WERI-Rb-1 (cell line): ENCODE measurements at regions not wholly inside any gene's neighbourhood (a gene's known extent, or its start where the extent isn't known, plus 50 kb on each side); places are given as distances from the start of the nearest gene placed in this dataset.

Experiments used
- DNase-seq: peaks from one replicate; pipeline ENCODE4 v3.0.0-alpha.2; 2020
- H3K27ac ChIP-seq: fragments of 250-450 bp; sonication (Bioruptor Pico); 2 replicates; pipeline ENCODE4 v1.5.1; 2020; ENCODE audit warnings: mild to moderate bottlenecking, moderate library complexity
- H3K27me3 ChIP-seq: fragments of 250-450 bp; sonication (Bioruptor Pico); 2 replicates; pipeline ENCODE4 v1.5.1; 2021; ENCODE audit warnings: mild to moderate bottlenecking, low read depth, moderate library complexity; ENCODE audit not compliant: insufficient read depth, severe bottlenecking
- H3K36me3 ChIP-seq: fragments of 250-450 bp; sonication (Bioruptor Pico); 2 replicates; pipeline ENCODE4 v1.5.1; 2020; ENCODE audit warnings: mild to moderate bottlenecking, moderate library complexity
- H3K4me3 ChIP-seq: 2 replicates; pipeline ENCODE4 v1.5.1; 2011; ENCODE audit warnings: low read depth, mild to moderate bottlenecking, control low read depth, low read length
- H3K9me3 ChIP-seq: fragments of 250-450 bp; sonication (Bioruptor Pico); 2 replicates; pipeline ENCODE4 v1.5.1; 2021; ENCODE audit warnings: mild to moderate bottlenecking, moderate library complexity; ENCODE audit not compliant: severe bottlenecking
- CTCF ChIP-seq: IDR thresholded peaks from 2 replicates; pipeline ENCODE4 v1.5.1; 2011; ENCODE audit warnings: low read depth, mild to moderate bottlenecking, control low read depth, inconsistent platforms, low read length

- no peak overlapping the region for H3K4me3 ChIP-seq
- no peak for TF ChIP-seq CTCF
- H3K27ac ChIP-seq, result no peak overlapping the region
- H3K9me3 ChIP-seq, result no peaks in the 10 kb centered on the region
- no peaks in the 10 kb centered on the region for H3K36me3 ChIP-seq
- H3K27me3 ChIP-seq, result no peaks in the 10 kb centered on the region
- no peak for DNase-seq
Observed at GRCh38 chr14:81931828-81932227, 398.2 kb upstream of the SEL1L start.

- no peak for TF ChIP-seq CTCF
- H3K36me3 ChIP-seq, result no peaks in the 10 kb centered on the region
- DNase-seq, result no peak
- H3K27ac ChIP-seq, result no peak overlapping the region
- no peaks in the 10 kb centered on the region for H3K9me3 ChIP-seq
- H3K27me3 ChIP-seq, result no peaks in the 10 kb centered on the region
- H3K4me3 ChIP-seq, result no peak overlapping the region
Observed at GRCh38 chr14:81936348-81936747, 402.7 kb upstream of the SEL1L start.

- no peaks in the 10 kb centered on the region for H3K9me3 ChIP-seq
- H3K36me3 ChIP-seq, result no peaks in the 10 kb centered on the region
- DNase-seq, result no peak
- no peak overlapping the region for H3K27ac ChIP-seq
- TF ChIP-seq CTCF, result no peak
- H3K4me3 ChIP-seq, result no peak overlapping the region
- H3K27me3 ChIP-seq, result no peaks in the 10 kb centered on the region
Observed at GRCh38 chr14:81936902-81937301, 403.2 kb upstream of the SEL1L start.

GRCh38 chr14:81938341-81938740 is 404.7 kb upstream of the SEL1L start:
- no peak overlapping the region for H3K4me3 ChIP-seq
- H3K27me3 ChIP-seq, result no peaks in the 10 kb centered on the region
- TF ChIP-seq CTCF, result no peak
- DNase-seq, result no peak
- no peaks in the 10 kb centered on the region for H3K36me3 ChIP-seq
- no peaks in the 10 kb centered on the region for H3K9me3 ChIP-seq
- H3K27ac ChIP-seq, result no peak overlapping the region

GRCh38 chr14:81940651-81941050 is 407.0 kb upstream of the SEL1L start:
- Histone ChIP-seq H3K9me3 (no peaks in the 10 kb centered on the region), H3K36me3 (no peaks in the 10 kb centered on the region), H3K4me3 (no peak overlapping the region), H3K27me3 (no peaks in the 10 kb centered on the region), H3K27ac (no peak overlapping the region)
- TF ChIP-seq CTCF, result no peak
- DNase-seq, result no peak

GRCh38 chr14:81942071-81942470 is 408.4 kb upstream of the SEL1L start:
- no peaks in the 10 kb centered on the region for H3K27me3 ChIP-seq
- DNase-seq, result no peak
- no peak for TF ChIP-seq CTCF
- H3K36me3 ChIP-seq, result no peaks in the 10 kb centered on the region
- no peak overlapping the region for H3K4me3 ChIP-seq
- H3K27ac ChIP-seq, result no peak overlapping the region
- H3K9me3 ChIP-seq, result no peaks in the 10 kb centered on the region
